Kasumi-1 (cell line): ENCODE measurements at regions not wholly inside any gene's neighbourhood (a gene's known extent, or its start where the extent isn't known, plus 50 kb on each side); places are given as distances from the start of the nearest gene placed in this dataset.

ENCODE experiments used
- DNase-seq, 2 experiments: peaks; one replicate each; lab custom pipeline; 2025; lab: John Stamatoyannopoulos, UW

- no peak for DNase-seq
These were observed 288.7 kb downstream of the SOX9 start for GRCh38 chr17:72409405-72410002.

GRCh38 chr17:72411124-72411563, 290.3 kb downstream of the SOX9 start:
- no peak for DNase-seq

DNA sequence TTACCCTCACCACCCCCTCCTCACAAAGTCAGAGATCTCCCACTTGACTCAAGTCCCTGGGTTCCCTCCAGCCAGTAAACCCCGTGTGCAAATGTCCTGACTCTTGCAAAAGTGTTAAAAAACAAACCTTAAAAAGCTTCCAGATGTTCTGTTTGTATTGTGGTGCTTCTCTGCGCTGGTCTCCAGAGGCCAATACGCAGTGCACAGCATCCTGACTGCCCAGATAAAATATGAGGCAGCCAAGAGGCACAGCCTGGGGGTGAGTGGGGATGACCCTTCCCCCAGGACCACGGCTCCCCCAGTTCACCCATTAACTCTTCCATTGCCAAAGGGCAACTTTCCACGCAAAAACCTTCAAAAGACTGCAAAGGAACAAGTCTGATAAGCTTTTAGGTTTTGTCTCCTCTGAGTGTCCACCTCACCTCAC, 291.8 kb downstream of the SOX9 start:
- no peak for DNase-seq

- DNase-seq, result no peak
These were observed 292.5 kb downstream of the SOX9 start for GRCh38 chr17:72413077-72414031.

- no peak for DNase-seq
These were observed 293.2 kb downstream of the SOX9 start for GRCh38 chr17:72414032-72414396.

DNA sequence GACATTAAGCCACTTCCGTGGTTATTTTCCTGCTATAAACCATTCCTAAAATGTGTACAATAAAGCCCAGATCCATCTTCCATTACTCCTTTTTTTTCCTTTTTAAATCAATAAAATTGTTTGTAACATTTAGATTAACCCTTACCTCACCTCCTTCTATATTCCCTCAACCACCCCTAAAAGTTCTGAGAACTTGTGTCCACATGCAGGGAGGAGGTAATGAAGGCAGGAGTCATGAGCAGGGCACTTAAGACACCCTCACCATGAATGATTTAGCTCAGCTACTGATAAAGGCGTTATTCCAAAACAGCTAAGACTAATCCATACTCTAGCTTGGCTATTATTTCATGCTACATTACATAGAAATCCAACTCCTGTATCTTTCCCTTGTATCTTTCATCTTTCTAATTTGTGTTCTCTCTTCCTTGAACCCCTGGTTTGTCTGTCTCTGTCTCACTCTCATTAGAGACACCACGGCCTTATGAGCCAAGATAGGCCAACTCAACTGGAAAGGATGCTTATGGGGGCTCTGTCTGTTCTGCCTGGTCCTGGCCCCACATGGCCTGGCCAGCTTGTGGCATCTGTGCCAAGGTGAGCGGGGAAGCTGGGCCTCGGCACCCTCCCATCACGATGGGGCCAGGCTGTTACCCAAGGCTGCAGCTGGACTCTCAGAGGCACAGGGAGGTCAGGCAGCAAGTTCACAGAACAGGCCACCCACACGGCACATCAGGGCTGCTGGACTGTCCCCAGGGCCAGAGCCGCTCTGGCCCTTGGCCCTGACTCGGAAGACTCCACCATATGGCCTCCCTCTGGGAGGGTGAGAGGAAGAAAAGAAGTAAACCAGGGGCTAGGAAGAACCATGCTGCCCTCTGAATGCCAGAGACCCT, 294.4 kb downstream of the SOX9 start:
- no peak for DNase-seq

GRCh38 chr17:72416054-72416675, 295.3 kb downstream of the SOX9 start:
- no peak for DNase-seq

DNA sequence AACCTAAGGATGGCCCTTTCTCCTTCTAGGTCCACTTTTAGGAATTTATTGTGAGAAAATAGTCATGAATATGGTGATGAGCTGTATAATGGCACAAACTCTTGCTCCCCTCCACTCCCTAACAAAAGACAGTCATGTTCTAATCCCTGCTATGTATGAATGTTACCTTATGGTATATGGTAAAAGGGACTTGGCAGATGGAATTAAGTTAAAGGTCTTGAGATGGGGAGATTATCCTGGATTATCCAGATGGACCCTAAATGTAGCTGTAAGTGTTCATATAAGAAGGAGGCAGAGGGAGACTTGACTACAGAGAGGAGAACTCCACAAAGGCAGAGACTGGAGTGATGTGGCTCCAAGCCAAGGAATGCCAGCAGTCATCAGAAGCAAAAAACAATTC, 296.1 kb downstream of the SOX9 start:
- DNase-seq, result no peak

DNA sequence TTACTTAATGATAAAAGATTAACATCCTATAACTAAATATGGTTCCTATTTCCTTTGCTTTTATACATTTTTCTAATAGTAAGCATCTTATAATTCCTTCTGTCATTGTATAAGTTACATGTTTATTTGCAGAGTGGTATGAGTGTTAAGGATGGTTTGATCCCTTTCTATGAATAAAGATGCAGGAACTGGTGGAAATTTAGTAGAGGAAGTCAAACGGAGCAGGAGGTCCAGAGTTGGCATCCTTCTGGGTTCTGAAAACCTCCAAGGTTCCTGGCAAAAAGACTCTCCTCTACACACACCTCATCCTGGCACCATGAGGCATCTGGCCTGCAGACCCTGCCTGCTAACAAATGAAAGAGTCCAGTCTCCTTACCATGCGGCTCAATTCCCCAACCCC, 296.8 kb downstream of the SOX9 start:
- DNase-seq, result no peak

DNA sequence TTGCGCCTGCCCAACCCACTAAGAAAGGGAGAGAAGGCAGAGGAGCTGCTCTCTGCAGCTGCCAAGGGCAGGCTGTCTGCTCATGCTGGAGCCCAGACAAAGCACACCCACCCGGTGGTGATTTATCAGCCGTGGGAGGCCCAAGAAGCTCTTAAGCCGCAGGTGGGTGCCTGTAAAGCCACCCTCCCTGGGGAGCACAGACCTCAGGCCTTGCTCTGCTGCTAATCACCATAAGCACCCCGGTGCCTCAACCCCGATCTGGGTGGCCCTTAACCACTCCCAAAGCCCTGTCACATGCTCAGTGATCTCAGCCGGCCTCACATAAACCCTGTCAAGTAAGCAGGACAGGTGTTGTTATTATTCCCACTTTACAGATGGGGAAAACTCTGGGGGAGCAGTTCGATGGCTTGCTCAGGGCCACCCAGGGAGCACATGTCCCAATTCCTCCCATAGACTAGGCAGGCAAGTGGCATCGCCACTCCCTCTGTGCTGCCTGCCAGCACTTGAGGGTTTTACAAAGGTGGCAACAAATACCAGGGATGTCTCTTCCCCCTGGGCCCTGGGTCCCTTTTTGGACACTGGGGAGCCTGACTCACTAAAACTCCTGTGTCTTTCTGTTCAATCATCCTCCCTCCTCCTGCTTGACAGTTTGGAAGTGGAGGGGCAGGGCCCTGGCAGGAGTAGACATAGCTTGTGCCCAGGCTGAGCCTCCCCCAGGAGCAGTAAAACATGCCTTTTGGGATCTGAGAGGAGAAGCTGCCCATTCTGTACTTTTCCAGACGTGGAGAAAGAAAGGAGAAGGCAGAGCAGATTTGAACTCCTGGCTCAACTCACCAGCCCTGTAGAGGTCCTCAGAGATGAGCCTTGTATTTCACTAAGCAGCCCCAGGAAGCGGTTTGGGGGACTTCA, 299.3 kb downstream of the SOX9 start:
- DNase-seq, result no peak

- no peak for DNase-seq
These were observed 299.9 kb downstream of the SOX9 start for GRCh38 chr17:72420775-72421127.

GRCh38 chr17:72421128-72422092, 300.6 kb downstream of the SOX9 start:
- peak; percentile 74 to 80 for DNase-seq

- DNase-seq, result no peak
These were observed 301.3 kb downstream of the SOX9 start for GRCh38 chr17:72422204-72422504.

DNA sequence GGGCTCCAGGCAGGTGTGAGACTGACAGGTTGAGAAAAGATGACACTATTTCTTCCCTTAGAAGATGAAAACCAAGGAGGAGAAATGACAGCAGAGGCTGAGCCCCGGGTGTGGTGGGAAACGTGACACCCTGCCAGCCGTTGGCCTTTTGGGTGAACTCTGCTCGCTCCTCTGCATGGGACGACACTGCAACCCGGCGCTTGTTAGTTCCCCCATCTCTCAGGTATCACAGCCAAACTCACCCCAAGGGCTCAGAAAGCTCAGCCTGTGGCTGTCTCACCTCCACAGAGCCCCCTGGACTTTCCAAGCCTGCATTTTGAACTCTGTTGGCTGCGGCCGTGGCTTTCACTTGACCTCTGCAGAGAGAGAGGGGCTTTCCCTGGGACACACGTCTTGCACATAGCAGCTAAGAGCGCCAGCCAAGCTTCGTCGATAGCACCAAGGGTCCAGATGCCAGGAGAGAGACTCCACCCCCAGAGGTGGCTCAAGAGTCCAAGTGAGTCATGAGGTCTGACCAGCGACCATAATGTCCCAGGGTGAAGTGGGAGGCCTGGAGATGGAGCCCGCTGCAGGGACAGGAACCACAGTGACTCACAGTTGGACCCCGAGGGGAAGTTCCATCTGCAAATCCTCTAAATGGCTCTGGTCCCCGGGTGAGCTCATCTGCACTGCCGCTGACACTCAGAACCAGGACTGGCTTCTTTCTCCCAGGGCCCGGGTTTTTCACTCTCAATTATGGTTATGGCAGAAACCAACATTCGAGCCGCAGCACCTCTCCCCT, 301.9 kb downstream of the SOX9 start:
- no peak for DNase-seq

- DNase-seq, result no peak
These were observed 302.4 kb downstream of the SOX9 start for GRCh38 chr17:72423286-72423589.

- DNase-seq, result no peak
These were observed 302.9 kb downstream of the SOX9 start for GRCh38 chr17:72423718-72424117.

DNA sequence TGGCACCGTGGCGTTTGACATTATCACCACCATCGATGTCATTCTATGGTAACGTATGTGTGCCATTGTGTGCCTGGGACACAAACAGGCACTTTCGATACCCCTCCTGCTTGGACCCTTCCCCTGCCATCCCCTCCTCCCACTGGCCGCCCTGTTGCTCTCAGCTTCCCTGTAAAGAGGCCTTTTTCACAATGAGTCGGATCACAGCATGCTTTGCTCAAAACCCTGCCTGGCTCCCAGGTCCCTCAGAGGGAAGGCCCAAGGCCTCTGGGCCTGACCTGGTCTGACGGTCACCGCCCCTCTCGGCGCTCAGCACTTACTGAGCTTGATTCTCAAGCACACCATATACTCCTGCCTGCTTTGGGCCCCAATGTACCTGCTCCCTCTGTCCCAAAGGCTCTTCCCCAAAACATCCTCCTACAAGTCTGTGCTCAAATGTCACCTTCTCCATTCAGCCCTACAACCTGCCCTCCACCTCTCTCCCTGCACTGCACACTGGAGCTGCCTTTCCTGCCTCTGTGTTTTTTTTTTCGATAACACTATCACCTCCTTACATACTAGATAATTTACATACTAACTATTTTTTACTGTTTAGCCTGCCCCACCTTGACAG, 303.8 kb downstream of the SOX9 start:
- no peak for DNase-seq

DNA sequence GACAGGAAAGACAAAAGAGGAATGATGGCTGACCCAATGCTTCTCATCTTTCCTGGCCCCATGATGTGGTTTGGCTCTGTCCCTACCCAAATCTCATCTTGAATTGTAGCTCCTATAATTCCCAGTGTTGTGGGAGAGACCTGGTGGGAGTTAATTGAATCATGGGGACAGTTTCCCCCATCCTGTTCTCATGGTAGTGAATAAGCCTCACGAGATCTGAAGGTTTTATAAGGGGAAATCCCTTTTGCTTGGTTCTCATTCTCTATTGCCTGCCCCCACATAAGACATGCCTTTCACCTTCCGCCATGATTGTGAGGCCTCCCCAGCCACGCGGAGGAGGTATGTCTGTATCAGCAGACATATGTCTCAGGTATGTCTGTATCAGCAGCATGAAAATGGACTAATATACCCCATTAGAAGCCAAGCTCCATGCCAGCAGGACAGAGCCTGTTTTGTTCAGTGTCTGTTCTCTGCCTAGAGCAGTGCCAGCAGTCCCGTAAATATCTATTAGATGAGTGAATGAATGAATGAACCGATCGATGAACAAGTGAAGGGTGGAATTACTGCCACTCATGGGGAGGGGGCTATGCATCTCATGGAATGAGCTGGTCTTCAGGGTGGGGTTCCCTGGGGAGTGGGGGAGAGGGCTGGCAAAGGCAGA, 304.4 kb downstream of the SOX9 start:
- no peak for DNase-seq
